Memory B cell (primary cell): ENCODE measurements at regions not wholly inside any gene's neighbourhood (a gene's known extent, or its start where the extent isn't known, plus 50 kb on each side); places are given as distances from the start of the nearest gene placed in this dataset.

ENCODE experiments used
- ATAC-seq: fragments of 150-1000 bp; cut with Tn5 transposase; 2 replicates; pipeline ENCODE4 v1.10.0; 2021; ENCODE audit warnings: low read depth, mild to moderate bottlenecking, moderate library complexity
- DNase-seq, 2 donors: peaks; one replicate each; pipeline ENCODE4 v3.0.0; 2022; ENCODE audit warnings: low spot score in 2 of 2
- H3K27ac Mint-ChIP-seq: one replicate; pipeline ENCODE4 v1.8.0; 2022; ENCODE audit warnings: mild to moderate bottlenecking, moderate library complexity, mixed read lengths
- H3K27me3 Mint-ChIP-seq: one replicate; pipeline ENCODE4 v1.8.0; 2022; ENCODE audit warnings: mixed read lengths
- H3K36me3 Mint-ChIP-seq: one replicate; pipeline ENCODE4 v1.8.0; 2022; ENCODE audit warnings: mild to moderate bottlenecking, mixed read lengths
- H3K4me1 Mint-ChIP-seq: one replicate; pipeline ENCODE4 v1.8.0; 2022; ENCODE audit warnings: mixed read lengths
- H3K4me3 Mint-ChIP-seq: one replicate; pipeline ENCODE4 v1.8.0; 2022; ENCODE audit warnings: mild to moderate bottlenecking, moderate library complexity, mixed read lengths
- H3K9me3 Mint-ChIP-seq: one replicate; pipeline ENCODE4 v1.8.0; 2022; ENCODE audit warnings: mixed read lengths

DNA sequence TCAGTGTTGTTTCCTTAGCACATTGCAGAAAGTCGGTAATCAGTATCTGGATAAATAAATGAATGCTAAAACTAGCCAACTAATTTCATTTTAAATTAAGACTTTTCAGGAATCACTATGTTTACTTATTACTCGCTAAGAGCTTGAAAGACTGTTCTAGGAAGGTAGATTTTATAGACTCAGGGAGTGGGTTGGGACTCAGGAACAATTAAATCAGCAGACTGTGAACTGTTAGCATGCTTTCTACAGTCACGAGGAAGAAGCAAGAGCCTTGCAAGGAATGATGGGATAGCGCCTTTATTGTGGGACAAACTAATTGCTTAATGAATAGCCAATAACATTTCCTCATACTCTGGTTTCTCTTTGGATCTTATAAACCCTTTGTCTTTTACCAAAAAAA, 183.2 kb upstream of the AADAT start:
- no peak overlapping the region for H3K27ac Mint-ChIP-seq
- no peaks in the 10 kb centered on the region for H3K9me3 Mint-ChIP-seq
- no peaks in the 10 kb centered on the region for H3K4me1 Mint-ChIP-seq
- no peaks in the 10 kb centered on the region for H3K27me3 Mint-ChIP-seq
- H3K36me3 Mint-ChIP-seq: no peaks in the 10 kb centered on the region
- ATAC-seq (no peak), DNase-seq (no peak)
- no peak overlapping the region for H3K4me3 Mint-ChIP-seq

DNA sequence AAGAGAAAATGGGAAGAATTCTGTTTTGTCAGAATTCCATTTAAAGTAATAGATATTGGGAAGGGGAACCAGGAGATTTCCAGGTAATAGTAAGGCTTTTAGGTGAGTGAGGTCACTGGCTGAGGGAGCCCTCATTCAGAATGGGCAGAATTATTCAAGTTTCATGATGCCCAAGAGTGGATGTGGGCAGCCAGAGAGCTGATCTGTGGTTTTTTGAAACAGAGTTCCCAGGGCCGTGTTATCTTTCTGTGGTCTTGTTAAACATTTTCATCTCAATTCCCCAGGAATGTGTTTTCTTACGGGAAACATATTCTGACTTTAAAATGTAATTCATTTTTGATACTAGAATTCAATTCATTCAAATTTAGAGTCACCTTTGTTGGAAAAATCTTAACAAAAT, 182.0 kb upstream of the AADAT start:
- no peaks in the 10 kb centered on the region for H3K36me3 Mint-ChIP-seq

DNA sequence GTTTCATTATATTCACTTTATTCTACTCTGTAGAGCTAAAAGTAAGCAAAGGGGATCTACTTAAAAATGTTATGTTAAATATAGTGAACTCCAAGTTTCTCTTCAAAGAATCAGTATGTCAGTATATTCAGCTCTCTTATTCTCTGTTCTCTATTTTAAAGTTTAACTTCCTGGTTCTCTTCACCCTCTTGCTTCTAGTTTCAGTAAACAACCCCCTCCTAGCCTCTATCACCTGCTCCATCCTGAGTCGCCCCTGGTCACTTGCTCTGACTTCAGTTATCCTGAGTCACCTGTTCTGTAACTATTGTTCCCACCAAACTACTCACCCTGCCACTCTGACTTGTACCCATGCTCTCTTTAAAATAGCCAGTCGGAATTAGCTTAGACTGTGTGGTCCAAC, 180.9 kb upstream of the AADAT start:
- Mint-ChIP-seq H3K9me3 (peaks cover 3% of the 10 kb centered on the region), H3K4me1 (no peaks in the 10 kb centered on the region), H3K4me3 (no peak overlapping the region), H3K36me3 (no peaks in the 10 kb centered on the region), H3K27ac (no peak overlapping the region), H3K27me3 (no peaks in the 10 kb centered on the region)
- DNase-seq (no peak), ATAC-seq (no peak)

More for the DNA sequence above, 182.0 kb upstream of the AADAT start:
- H3K27ac Mint-ChIP-seq: no peak overlapping the region
- H3K4me1 Mint-ChIP-seq: no peaks in the 10 kb centered on the region
- DNase-seq: no peak
- no peak overlapping the region for H3K4me3 Mint-ChIP-seq
- no peak for ATAC-seq
- H3K27me3 Mint-ChIP-seq: no peaks in the 10 kb centered on the region
- no peaks in the 10 kb centered on the region for H3K9me3 Mint-ChIP-seq

DNA sequence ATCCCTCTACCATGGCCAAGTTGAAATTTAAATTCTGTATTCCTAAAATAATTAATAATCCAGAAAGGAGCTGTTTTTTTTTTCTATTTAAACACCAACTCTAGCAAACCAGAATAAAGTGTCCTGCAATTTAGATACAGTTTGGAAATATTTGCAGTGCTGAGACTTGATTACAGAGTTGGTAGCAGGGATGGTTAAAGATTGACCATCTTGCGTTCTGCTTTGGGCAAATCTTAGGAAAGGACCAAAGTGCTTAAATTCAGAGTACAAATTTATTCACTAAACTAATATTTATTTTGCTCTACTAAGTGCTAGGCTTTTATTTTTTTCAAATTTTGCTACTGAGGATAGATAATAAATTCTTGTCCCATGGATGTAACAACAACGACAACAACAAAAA, 180.2 kb upstream of the AADAT start:
- ATAC-seq: no peak
- H3K36me3 Mint-ChIP-seq: no peaks in the 10 kb centered on the region
- H3K4me1 Mint-ChIP-seq: no peaks in the 10 kb centered on the region
- DNase-seq: no peak
- no peak overlapping the region for H3K4me3 Mint-ChIP-seq
- H3K27me3 Mint-ChIP-seq: no peaks in the 10 kb centered on the region
- no peak overlapping the region for H3K27ac Mint-ChIP-seq
- H3K9me3 Mint-ChIP-seq: peaks cover 3% of the 10 kb centered on the region

DNA sequence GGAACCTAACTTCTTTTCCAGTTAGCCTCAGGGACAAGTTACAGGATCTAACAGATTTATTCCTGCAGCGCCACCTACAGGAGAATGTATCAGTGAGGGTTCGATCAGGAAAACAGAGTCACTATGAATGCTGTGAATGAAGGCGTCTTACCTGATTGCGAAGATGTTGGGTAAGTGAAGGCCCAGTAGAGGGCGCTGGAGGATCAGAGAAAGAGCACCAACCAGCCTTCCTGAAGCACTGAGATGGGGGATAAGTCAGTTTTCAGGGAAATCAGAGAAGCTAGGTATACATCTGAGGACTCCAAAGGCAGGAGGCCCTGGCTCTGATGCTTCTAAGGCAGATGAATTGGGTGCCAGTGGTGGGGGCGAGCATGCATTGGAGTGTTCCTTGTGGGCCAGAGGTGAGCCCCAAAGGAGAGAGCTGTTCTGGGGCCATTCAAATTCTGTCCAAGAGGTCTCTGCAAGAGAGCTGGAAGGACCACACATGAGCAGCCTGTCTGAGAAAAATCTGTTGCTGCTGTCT, 169.9 kb upstream of the AADAT start:
- DNase-seq: peak; percentile 1 to 15
- Mint-ChIP-seq H3K9me3 (no peaks in the 10 kb centered on the region), H3K27me3 (no peaks in the 10 kb centered on the region), H3K36me3 (no peaks in the 10 kb centered on the region), H3K4me1 (no peaks in the 10 kb centered on the region), H3K4me3 (no peak overlapping the region), H3K27ac (no peak overlapping the region)
- ATAC-seq: peak; percentile 35

DNA sequence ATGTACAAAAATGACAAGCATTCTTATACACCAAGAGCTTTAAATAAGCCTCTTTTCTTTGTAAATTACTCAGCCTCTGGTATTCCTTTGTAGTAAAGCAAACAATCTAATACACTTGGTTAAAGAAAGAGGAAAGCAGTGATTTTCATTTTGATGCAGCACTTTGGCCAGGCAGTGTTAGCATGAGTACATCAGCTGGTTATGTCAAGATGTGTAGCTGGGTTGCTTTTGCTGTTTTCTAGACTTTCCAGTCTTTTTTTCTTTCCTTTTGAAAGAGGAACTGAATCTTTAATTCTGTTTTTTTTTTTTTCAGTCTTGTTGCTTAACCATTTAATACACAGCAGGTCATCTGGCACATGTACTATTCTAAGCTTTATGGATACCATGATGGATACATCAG, 167.1 kb upstream of the AADAT start:
- Mint-ChIP-seq H3K4me3 (no peak overlapping the region), H3K27ac (no peak overlapping the region), H3K27me3 (no peaks in the 10 kb centered on the region), H3K9me3 (peaks cover 2% of the 10 kb centered on the region), H3K36me3 (no peaks in the 10 kb centered on the region), H3K4me1 (no peaks in the 10 kb centered on the region)
- DNase-seq (no peak), ATAC-seq (no peak)

DNA sequence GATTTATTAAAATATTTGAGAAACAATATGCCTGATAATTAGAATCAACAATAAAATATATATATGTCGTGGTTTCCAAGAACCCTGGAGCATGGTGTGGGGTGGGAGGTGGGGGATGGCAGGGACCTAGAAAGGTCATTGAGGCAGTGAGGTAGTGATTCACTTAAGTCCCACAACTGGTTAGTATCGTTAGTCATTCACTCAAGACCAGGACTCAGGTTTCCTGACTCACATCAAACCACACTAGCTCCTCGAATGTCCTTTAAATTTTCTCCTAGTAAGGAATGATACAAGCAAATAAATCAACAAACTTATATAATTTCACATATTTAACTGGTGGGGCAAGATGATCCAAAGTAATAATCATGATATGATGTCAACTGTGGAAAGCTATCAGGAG, 158.8 kb upstream of the AADAT start:
- DNase-seq (no peak), ATAC-seq (no peak)
- Mint-ChIP-seq H3K27ac (no peak overlapping the region), H3K36me3 (no peaks in the 10 kb centered on the region), H3K27me3 (no peaks in the 10 kb centered on the region), H3K9me3 (no peaks in the 10 kb centered on the region), H3K4me1 (no peaks in the 10 kb centered on the region), H3K4me3 (no peak overlapping the region)

DNA sequence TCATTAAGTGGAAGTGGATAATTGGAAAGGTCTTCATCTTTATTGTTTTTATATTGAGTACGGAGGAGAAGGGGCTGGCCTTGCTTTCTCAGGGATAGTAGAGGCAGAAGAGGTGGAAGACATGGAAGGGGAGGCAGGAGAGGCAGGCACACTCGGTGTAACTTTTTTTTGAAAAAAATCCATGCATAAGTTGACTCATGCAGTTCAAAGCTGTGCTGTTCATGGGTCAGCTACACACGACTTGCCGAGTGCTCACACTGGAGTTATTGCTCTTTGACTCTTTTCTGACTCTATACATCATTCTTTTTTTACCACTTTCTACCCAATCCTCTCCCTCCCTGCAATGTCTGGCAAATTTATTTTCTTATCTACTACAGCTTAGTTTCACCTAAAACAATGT, 158.3 kb upstream of the AADAT start:
- Mint-ChIP-seq H3K27ac (no peak overlapping the region), H3K4me1 (no peaks in the 10 kb centered on the region), H3K27me3 (no peaks in the 10 kb centered on the region)

DNA sequence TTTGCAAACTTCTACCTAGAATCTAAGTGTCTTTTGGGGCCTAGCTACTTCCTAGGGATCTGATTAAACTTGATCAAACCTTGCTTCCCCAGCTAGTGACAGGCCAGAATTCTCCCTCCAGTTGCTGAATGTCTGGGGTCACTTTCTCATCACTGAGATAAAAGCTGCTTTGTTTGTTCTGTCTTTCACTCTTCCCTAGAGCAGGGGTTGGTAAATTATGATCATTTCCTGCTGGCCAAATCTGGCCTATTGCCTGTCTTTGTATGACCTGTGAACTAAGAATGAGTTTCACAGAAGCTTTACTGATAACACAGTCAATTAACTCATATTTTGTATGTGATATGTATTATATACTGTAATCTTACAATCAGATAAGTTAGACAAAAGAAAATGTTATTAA, 157.8 kb upstream of the AADAT start:
- no peaks in the 10 kb centered on the region for H3K9me3 Mint-ChIP-seq
- ATAC-seq (no peak), DNase-seq (no peak)
- no peak overlapping the region for H3K27ac Mint-ChIP-seq
- H3K4me3 Mint-ChIP-seq: no peak overlapping the region
- no peaks in the 10 kb centered on the region for H3K36me3 Mint-ChIP-seq
- no peaks in the 10 kb centered on the region for H3K4me1 Mint-ChIP-seq
- H3K27me3 Mint-ChIP-seq: no peaks in the 10 kb centered on the region

More for the DNA sequence above, 158.3 kb upstream of the AADAT start:
- no peak for DNase-seq
- Mint-ChIP-seq H3K4me3 (no peak overlapping the region), H3K36me3 (no peaks in the 10 kb centered on the region), H3K9me3 (no peaks in the 10 kb centered on the region)
- ATAC-seq: no peak

DNA sequence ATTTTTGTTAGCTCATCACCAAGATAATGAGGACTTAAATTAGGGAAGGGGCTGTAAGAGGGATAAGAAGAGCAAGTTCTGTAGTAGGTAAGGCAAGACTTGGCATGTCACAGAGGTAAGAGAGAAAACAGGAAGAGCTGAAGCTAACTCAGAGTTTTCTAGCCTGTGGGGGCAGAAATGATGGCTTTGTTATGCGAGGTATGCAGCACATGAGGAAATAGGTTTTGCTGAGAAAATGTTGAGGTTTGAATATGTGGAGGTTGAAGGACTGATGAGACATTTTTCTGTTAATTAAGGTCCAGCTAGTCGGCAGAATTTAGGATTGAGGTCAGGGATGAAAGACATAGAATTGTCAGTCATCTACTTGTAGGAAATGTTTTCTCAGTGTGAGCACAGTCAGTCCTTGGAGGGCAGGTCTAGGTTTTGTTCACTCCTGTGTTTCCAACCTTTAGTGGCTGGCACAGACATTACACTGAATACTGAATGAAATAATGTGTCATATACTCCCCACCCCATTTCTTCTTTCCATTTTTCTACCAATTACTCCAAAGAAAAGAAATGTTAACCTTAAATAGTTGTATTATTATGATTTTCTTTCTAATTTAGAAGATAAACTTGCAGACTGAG, 154.0 kb upstream of the AADAT start:
- H3K27me3 Mint-ChIP-seq: no peaks in the 10 kb centered on the region
- no peaks in the 10 kb centered on the region for H3K36me3 Mint-ChIP-seq
- no peak overlapping the region for H3K4me3 Mint-ChIP-seq
- H3K4me1 Mint-ChIP-seq: no peaks in the 10 kb centered on the region
- no peaks in the 10 kb centered on the region for H3K9me3 Mint-ChIP-seq
- ATAC-seq: no peak
- no peak for DNase-seq
- no peak overlapping the region for H3K27ac Mint-ChIP-seq

DNA sequence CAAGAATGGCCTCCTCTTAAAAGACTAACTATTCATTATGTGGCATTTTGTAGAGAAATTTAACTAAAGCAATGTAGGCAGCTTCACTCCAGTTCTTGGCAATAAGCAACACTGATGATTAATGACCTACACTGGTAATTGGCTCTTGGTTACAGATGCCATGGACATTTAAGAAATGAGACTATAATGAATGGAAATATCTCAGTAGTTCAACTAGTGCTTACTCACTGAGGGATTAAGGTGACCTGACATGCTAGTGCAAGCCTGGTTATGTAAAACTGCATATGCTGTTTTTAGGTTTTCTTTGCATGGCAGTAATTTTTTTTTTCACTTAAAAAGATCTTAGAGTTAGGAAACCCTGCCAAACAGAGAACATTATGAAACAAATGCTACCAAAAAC, 152.7 kb upstream of the AADAT start:
- DNase-seq (no peak), ATAC-seq (no peak)
- no peaks in the 10 kb centered on the region for H3K27me3 Mint-ChIP-seq
- H3K4me3 Mint-ChIP-seq: no peak overlapping the region
- no peak overlapping the region for H3K27ac Mint-ChIP-seq
- no peaks in the 10 kb centered on the region for H3K9me3 Mint-ChIP-seq
- no peaks in the 10 kb centered on the region for H3K36me3 Mint-ChIP-seq
- no peaks in the 10 kb centered on the region for H3K4me1 Mint-ChIP-seq

DNA sequence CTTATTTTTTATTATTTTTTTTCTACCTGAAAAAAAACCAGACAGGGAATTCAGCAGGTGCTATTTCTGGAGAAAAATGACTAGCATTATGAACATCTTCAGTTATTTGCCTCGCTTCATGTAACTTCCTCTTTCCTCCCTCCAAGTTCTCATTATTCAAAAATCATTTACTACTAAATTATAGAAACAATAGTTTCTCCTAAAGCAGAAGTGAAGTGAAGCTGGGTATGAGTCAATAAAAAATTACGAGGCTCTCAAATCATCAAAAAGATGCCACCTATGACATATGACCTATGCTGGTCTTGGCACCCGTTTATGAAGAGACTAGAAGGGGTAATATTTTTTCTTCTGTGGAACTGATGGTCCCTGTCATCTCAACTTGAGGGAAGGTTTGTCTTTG, 145.0 kb upstream of the AADAT start:
- no peak for DNase-seq
- Mint-ChIP-seq H3K27me3 (no peaks in the 10 kb centered on the region), H3K4me1 (peaks cover 2% of the 10 kb centered on the region), H3K36me3 (no peaks in the 10 kb centered on the region), H3K9me3 (no peaks in the 10 kb centered on the region), H3K4me3 (no peak overlapping the region), H3K27ac (no peak overlapping the region)
- peak; percentile 51 for ATAC-seq

DNA sequence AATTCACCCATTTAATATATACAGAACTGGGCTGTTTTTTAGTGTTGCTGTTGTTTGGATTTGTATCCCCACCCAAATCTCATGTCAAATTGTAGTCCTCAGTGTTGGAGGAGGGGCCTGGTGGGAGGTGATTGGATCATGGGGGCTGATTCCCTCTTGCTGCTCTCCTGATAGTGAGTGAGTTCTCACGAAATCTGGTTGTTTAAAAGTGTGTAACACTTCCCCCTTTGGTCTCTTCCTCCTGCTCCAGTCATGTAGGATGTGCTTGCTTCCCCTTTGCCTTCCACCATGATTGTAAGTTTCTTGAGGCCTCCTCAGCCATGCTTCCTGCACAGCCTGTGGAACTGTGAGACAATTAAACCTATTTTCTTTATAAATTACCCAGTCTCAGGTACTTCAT, 141.6 kb upstream of the AADAT start:
- DNase-seq (no peak), ATAC-seq (no peak)
- Mint-ChIP-seq H3K27me3 (no peaks in the 10 kb centered on the region), H3K4me1 (peaks cover 2% of the 10 kb centered on the region), H3K36me3 (no peaks in the 10 kb centered on the region), H3K27ac (no peak overlapping the region), H3K9me3 (no peaks in the 10 kb centered on the region), H3K4me3 (no peak overlapping the region)

DNA sequence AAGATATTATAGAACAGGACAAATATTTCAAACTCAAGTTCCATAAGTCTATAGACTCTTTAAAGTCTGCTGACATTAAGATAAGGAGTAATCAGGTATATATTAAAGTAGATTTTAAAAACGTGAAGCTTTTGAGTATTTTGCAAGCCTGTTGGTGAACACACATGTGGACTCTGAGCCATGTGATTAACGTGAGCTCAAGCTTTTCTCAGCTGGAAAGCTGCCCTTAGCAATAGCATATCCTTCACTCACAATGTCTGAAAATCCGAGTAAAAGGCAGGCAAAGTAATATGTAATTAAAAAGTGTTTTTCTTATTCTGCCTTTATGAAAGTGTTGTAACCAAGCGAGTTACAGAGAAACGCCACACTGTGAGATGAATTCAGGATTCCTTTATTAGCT, 140.5 kb upstream of the AADAT start:
- Mint-ChIP-seq H3K9me3 (no peaks in the 10 kb centered on the region), H3K27me3 (no peaks in the 10 kb centered on the region), H3K4me3 (no peak overlapping the region), H3K36me3 (no peaks in the 10 kb centered on the region), H3K27ac (no peak overlapping the region), H3K4me1 (peaks cover 2% of the 10 kb centered on the region)
- no peak for DNase-seq
- no peak for ATAC-seq

DNA sequence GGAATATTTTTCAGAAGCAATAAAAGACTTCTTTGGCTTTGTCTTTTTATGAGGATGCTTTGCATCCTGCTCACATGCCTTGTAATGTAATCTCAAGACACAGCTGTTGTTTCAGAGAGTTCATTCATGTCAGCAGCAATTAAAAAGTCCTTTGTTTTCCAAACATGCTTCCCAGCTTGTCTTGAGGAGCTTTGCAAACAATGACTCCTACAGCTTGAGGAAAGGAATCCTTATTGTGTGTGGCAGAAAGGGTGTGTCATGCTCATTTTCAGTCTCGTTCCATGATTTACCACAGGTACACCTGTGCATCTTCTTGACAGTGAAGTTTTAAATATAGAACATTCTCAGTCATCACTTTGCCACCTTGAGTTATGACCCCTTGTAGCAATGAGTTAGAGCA, 139.2 kb upstream of the AADAT start:
- ATAC-seq: no peak
- H3K27ac Mint-ChIP-seq: no peak overlapping the region
- H3K9me3 Mint-ChIP-seq: no peaks in the 10 kb centered on the region
- no peaks in the 10 kb centered on the region for H3K36me3 Mint-ChIP-seq
- no peak for DNase-seq
- H3K4me3 Mint-ChIP-seq: no peak overlapping the region
- no peaks in the 10 kb centered on the region for H3K27me3 Mint-ChIP-seq
- H3K4me1 Mint-ChIP-seq: no peaks in the 10 kb centered on the region
